MM.1S (cell line): ENCODE measurements at regions not wholly inside any gene's neighbourhood (a gene's known extent, or its start where the extent isn't known, plus 50 kb on each side); places are given as distances from the start of the nearest gene placed in this dataset.

Experiments used
- EZH2 ChIP-seq: fragments of 300-600 bp; sonication (generic); optimal IDR thresholded peaks from 2 replicates; pipeline ENCODE3; 2017; ENCODE audit warnings: low read depth, mild to moderate bottlenecking, antibody characterized with exemption, low read length, mixed read lengths
- EZH2phosphoT487 ChIP-seq: fragments of 300-600 bp; sonication (generic); IDR thresholded peaks from 2 replicates; pipeline ENCODE4 v1.6.1; 2018; ENCODE audit warnings: antibody characterized with exemption, low read length
- TF ChIP-seq, protein P1 (sequence below): fragments of 300-600 bp; sonication (generic); IDR thresholded peaks from 2 replicates; pipeline ENCODE4 v1.5.1; 2016; ENCODE audit warnings: antibody characterized with exemption, low read length, mixed read lengths

GRCh38 chr20:4406627-4407026, 157.5 kb upstream of the ADRA1D start:
- TF ChIP-seq EZH2phosphoT487 (no peak), EZH2 (no peak)
- TF ChIP-seq, protein P1, sequence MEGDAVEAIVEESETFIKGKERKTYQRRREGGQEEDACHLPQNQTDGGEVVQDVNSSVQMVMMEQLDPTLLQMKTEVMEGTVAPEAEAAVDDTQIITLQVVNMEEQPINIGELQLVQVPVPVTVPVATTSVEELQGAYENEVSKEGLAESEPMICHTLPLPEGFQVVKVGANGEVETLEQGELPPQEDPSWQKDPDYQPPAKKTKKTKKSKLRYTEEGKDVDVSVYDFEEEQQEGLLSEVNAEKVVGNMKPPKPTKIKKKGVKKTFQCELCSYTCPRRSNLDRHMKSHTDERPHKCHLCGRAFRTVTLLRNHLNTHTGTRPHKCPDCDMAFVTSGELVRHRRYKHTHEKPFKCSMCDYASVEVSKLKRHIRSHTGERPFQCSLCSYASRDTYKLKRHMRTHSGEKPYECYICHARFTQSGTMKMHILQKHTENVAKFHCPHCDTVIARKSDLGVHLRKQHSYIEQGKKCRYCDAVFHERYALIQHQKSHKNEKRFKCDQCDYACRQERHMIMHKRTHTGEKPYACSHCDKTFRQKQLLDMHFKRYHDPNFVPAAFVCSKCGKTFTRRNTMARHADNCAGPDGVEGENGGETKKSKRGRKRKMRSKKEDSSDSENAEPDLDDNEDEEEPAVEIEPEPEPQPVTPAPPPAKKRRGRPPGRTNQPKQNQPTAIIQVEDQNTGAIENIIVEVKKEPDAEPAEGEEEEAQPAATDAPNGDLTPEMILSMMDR = no peak
